ENCODE measurements at regions not wholly inside any gene's neighbourhood (a gene's known extent, or its start where the extent isn't known, plus 50 kb on each side); places are given as distances from the start of the nearest gene placed in this dataset.
"Not testable (repeated sequence)": the region's sequence is repeated elsewhere in the genome, so short reads cannot be mapped to it uniquely, and the experiment has no call there.

- DNase-seq, result no peak
Measured at GRCh38 chr12:46538976-46539375, 166.4 kb upstream of the SLC38A2 start.

GRCh38 chr12:46537387-46537955 lies 164.9 kb upstream of the SLC38A2 start:
- DNase-seq, result no peak

GRCh38 chr12:46536316-46536715 lies 163.7 kb upstream of the SLC38A2 start:
- DNase-seq, result not testable (repeated sequence)

GRCh38 chr12:46535907-46536306 lies 163.3 kb upstream of the SLC38A2 start:
- no peak for DNase-seq

GRCh38 chr12:46535376-46535775 lies 162.8 kb upstream of the SLC38A2 start:
- no peak for DNase-seq

- DNase-seq, result no peak
Measured at GRCh38 chr12:46534327-46534840, 161.8 kb upstream of the SLC38A2 start.

- no peak for DNase-seq
Measured at GRCh38 chr12:46533723-46534122, 161.2 kb upstream of the SLC38A2 start.

GRCh38 chr12:46531804-46532203 lies 159.2 kb upstream of the SLC38A2 start:
- DNase-seq, result no peak

- DNase-seq, result no peak
Measured at GRCh38 chr12:46531059-46531785, 158.6 kb upstream of the SLC38A2 start.

- no peak for DNase-seq
Measured at GRCh38 chr12:46530373-46531056, 157.9 kb upstream of the SLC38A2 start.

- no peak for DNase-seq
Measured at GRCh38 chr12:46526233-46526632, 153.7 kb upstream of the SLC38A2 start.

- no peak for DNase-seq
Measured at GRCh38 chr12:46524778-46525177, 152.2 kb upstream of the SLC38A2 start.

GRCh38 chr12:46523863-46524770 lies 151.5 kb upstream of the SLC38A2 start:
- DNase-seq, result no peak

- no peak for DNase-seq
Measured at GRCh38 chr12:46523446-46523845, 150.9 kb upstream of the SLC38A2 start.

GRCh38 chr12:46522071-46522470 lies 149.5 kb upstream of the SLC38A2 start:
- no peak for DNase-seq

- DNase-seq, result no peak
Measured at GRCh38 chr12:46521145-46521544, 148.6 kb upstream of the SLC38A2 start.

- no peak for DNase-seq
Measured at GRCh38 chr12:46519407-46519806, 146.8 kb upstream of the SLC38A2 start.

GRCh38 chr12:46518729-46519128 lies 146.2 kb upstream of the SLC38A2 start:
- no peak for DNase-seq

GRCh38 chr12:46518169-46518568 lies 145.6 kb upstream of the SLC38A2 start:
- DNase-seq, result no peak

GRCh38 chr12:46517579-46517962 lies 145.0 kb upstream of the SLC38A2 start:
- DNase-seq, result no peak

GRCh38 chr12:46516933-46517578 lies 144.5 kb upstream of the SLC38A2 start:
- no peak for DNase-seq

GRCh38 chr12:46516238-46516932 lies 143.8 kb upstream of the SLC38A2 start:
- no peak for DNase-seq

All from NCI-H526 treated with DMSO at 0.1 percent for 48 hours (cell line).